ENCODE measurements at regions not wholly inside any gene's neighbourhood (a gene's known extent, or its start where the extent isn't known, plus 50 kb on each side); places are given as distances from the start of the nearest gene placed in this dataset.

- TF ChIP-seq CTCF (conservative IDR thresholded peaks at IDR 0.05), result no peak
- H3K27ac ChIP-seq, result no peak overlapping the region
Measured at GRCh38 chr11:100459811-100460210, 227.3 kb upstream of the ARHGAP42 start.

GRCh38 chr11:100460426-100460825 lies 226.7 kb upstream of the ARHGAP42 start:
- H3K27ac ChIP-seq, result no peak overlapping the region
- no peak for TF ChIP-seq CTCF (conservative IDR thresholded peaks at IDR 0.05)

GRCh38 chr11:100467821-100468508 lies 219.1 kb upstream of the ARHGAP42 start:
- no peak overlapping the region for H3K27ac ChIP-seq
- no peak for TF ChIP-seq CTCF (conservative IDR thresholded peaks at IDR 0.05)

- no peak overlapping the region for H3K27ac ChIP-seq
- TF ChIP-seq CTCF (conservative IDR thresholded peaks at IDR 0.05), result no peak
Measured at GRCh38 chr11:100469835-100470234, 217.3 kb upstream of the ARHGAP42 start.

GRCh38 chr11:100472727-100473389 lies 214.2 kb upstream of the ARHGAP42 start:
- no peak for TF ChIP-seq CTCF (conservative IDR thresholded peaks at IDR 0.05)

GRCh38 chr11:100473390-100473740 lies 213.7 kb upstream of the ARHGAP42 start:
- no peak for TF ChIP-seq CTCF (conservative IDR thresholded peaks at IDR 0.05)

More at GRCh38 chr11:100472727-100473389, 214.2 kb upstream of the ARHGAP42 start:
- no peak overlapping the region for H3K27ac ChIP-seq

GRCh38 chr11:100484948-100485347 lies 202.1 kb upstream of the ARHGAP42 start:
- H3K27ac ChIP-seq, result no peak overlapping the region
- no peak for TF ChIP-seq CTCF (conservative IDR thresholded peaks at IDR 0.05)

More at GRCh38 chr11:100473390-100473740, 213.7 kb upstream of the ARHGAP42 start:
- no peak overlapping the region for H3K27ac ChIP-seq

All from VCaP (cell line).